ENCODE measurements at regions not wholly inside any gene's neighbourhood (a gene's known extent, or its start where the extent isn't known, plus 50 kb on each side); places are given as distances from the start of the nearest gene placed in this dataset.

DNA sequence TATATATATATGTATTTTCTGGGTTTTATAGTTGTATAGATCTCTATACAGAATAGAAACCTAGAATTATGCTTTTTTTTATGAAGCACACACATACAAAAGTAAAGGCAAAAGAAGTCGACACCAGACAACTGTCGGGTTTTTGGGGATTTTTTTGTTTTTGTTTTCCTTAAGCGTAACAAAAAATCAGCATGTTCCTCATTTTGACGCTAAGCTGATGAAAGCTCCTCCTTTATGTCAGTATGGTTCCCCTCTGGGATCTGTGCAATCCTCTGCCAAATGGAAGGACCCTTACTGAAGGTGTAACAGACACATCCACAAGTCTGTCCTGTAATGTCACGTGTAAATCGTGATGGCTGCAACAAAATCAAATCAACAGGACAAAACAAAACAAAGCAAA, 226.2 kb downstream of the RHOU start:
- TF ChIP-seq ELF4 (IDR thresholded peaks at IDR 0.05) (no peak), SP1 (IDR thresholded peaks at IDR 0.05) (no peak), FOXM1 (IDR thresholded peaks at IDR 0.05; ENCODE audit: borderline replicate concordance) (no peak), FOXA1 (IDR thresholded peaks at IDR 0.05) (no peak), NFRKB (IDR thresholded peaks at IDR 0.05) (no peak), LEF1 (IDR thresholded peaks at IDR 0.05; ENCODE audit: borderline replicate concordance) (no peak), ARNT (IDR thresholded peaks at IDR 0.05) (no peak), ZNF384 (IDR thresholded peaks at IDR 0.05) (no peak), TARDBP (IDR thresholded peaks at IDR 0.05) (no peak), BHLHE40 (IDR thresholded peaks at IDR 0.05; ENCODE audit: borderline replicate concordance) (no peak), FOXK2 (IDR thresholded peaks at IDR 0.05) (no peak), HDGF (IDR thresholded peaks at IDR 0.05; ENCODE audit: borderline replicate concordance) (no peak)
- TF ChIP-seq, protein P1, sequence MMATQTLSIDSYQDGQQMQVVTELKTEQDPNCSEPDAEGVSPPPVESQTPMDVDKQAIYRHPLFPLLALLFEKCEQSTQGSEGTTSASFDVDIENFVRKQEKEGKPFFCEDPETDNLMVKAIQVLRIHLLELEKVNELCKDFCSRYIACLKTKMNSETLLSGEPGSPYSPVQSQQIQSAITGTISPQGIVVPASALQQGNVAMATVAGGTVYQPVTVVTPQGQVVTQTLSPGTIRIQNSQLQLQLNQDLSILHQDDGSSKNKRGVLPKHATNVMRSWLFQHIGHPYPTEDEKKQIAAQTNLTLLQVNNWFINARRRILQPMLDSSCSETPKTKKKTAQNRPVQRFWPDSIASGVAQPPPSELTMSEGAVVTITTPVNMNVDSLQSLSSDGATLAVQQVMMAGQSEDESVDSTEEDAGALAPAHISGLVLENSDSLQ (IDR thresholded peaks at IDR 0.05) = no peak
